GM21619 (cell line): ENCODE measurements at regions not wholly inside any gene's neighbourhood (a gene's known extent, or its start where the extent isn't known, plus 50 kb on each side); places are given as distances from the start of the nearest gene placed in this dataset.
A peak's percentile ranks its signal among the peaks of the same experiment; 100 is the strongest.
"Not testable (repeated sequence)": the region's sequence is repeated elsewhere in the genome, so short reads cannot be mapped to it uniquely, and the experiment has no call there.

Experiments
- ATAC-seq: cut with Tn5 transposase; IDR thresholded peaks from one replicate; pipeline ENCODE4 v1.9.1; 2021; ENCODE audit not compliant: unreplicated experiment

DNA sequence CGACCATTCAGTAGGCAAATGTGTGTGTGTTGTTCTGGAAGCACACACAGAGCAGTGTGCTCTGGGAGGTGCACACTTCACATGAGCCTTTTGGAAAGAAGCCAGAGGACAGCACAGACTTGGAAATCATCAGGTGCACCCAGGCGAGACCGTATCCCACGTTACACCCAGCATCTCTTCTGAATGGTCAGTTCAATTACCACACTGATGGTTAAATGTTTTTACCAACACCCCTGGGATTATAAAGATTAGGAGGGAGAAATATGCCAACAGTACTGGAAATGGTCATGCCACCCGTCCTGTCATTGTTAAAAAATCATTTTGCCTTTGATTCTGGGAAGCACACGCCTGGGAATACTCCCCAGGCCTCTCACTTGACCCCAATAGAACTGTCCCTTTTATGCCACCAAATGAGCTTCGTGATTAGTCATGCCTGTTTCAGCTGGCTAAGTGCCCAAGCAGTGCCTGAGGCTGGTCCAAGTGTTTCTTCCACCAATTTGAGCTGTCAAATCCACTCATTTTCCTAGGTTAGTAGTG is 183.7 kb downstream of the NRP2 start:
- no peak for ATAC-seq

DNA sequence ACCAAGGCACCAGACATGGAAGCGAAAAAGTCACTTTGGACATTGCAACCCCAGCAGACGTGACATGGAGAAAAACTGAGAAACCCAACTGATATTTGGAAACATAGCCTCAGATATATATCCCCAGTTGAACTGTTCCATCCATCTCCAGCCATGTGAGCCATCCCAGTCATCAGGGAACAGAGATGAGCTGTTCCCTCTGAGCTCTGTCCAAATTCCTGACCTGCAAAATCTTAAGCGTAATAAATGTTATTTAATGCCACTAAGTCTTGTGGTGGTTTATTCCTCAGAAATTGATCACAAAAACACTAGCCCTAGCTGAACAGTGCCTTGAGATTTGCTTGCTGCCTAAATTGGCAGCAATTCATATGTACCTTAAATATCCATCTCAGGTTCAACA is 182.8 kb downstream of the NRP2 start:
- no peak for ATAC-seq

DNA sequence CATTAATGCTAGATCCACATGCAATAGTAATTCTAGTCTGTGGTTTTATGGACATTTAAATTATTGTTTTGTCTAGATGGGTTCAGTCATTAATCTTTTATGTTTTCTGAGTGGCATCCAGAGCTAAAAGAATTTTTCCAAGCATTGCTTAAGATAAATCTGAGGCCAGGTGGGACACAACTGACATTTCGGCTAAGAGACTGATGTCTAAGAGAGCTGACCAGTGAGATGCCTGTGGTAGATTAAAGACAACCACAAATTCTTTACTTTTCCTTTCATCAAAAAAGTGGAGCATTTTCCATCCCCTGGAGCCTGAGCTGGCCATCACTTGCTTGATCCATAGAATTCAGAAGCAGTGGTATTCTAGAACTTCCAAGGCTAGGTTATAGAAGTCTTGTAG is 182.2 kb downstream of the NRP2 start:
- ATAC-seq = no peak

DNA sequence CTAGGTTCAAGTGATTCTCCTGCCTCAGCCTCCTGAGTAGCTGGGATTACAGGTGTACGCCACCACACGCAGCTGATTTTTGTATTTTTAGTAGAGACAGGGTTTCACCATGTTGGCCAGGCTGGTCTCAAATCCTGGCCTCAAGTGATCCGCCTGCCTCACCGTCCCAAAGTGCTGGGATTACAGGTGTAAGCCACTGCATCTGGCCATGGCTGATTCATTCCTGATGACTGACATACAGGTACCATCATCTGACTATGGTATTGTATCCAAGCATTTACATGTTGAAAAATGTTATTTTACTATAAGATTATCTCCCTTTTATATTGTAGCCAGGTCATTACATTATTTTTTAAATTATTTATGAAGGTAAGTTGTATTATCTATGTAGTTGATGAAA is 180.5 kb downstream of the NRP2 start:
- ATAC-seq = not testable (repeated sequence)

DNA sequence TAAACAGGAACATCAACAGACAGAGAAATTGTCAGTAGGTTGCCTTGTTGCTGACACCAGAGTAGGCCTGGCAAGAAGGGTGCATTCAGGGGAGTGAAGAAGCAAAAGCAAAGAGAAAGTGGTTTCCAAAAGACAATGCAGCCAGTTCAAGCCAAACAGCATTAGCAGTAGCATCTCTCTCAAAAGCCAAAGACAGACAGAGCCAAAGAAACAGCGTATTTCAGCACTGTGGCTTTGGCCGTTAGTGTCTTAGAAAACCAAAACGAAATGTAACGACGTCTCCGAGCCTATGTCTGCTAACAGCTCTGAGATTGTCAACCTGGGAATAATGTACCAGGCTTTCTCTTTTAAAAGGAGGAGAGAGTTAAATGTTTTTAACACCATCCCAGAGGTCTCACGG is 178.6 kb downstream of the NRP2 start:
- ATAC-seq = no peak

DNA sequence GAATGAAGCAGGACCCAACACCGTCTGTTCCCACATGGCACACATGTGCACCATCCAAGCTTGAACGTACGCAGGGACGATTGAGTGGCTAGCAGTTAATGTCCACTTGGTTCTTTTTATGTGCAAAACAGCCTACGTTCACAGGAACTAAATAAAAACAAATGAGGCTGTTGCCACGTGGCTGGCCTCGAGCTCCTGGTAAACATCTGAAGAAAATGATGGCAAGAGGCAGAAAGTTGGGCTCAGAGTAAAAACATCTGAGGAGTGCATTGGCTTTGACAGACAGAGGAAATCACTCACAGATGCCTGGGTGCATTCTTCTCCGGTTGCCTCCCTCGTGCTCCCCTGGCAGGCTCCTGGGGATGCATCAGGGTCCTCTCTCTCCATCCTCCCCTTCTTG is 177.9 kb downstream of the NRP2 start:
- no peak for ATAC-seq

DNA sequence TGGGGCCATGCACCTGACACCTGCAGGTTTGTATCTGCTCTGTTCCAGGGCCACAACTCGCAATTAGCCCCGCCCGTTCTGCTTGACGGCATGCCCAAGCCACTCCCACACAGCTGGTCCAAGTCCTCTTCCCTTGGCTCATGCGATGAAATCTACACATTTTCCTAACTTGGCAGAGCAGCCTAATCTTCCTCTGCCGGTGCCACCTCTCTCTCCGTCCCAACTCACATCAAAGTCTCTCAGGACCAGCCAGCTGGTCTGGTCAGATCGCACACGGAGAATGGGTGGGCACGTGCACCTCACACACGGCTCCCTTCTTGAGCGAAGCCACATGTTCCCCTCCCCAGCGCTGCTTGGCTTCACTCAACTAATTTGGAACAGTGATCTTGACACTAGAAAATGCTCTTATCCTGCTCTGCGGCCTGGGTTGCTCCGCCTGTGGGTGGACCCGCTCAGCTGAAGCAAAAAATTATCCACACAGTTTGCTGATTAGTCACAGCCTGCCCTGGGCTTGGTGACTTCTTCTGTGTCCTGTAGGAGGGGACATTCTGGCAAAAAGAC is 176.7 kb downstream of the NRP2 start:
- ATAC-seq = peak; percentile 44

DNA sequence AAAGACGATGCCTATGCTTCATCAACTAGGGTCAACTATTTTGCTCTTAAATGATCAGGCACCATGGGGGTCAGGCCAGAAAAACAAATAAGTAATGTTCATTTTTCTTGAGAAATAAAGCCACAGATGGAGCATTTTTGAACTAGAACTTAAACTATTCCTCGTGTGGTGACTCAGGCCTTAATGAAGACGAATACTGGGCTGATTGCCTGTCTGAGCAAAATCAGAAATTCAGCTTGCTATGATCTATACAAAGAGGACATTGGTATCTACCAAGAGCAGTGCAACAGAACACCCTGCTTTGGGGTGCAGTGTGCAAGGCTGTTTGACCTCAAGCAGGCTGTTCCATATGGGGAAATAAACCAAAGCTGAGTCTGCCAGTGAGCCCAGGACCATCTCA is 176.0 kb downstream of the NRP2 start:
- no peak for ATAC-seq

DNA sequence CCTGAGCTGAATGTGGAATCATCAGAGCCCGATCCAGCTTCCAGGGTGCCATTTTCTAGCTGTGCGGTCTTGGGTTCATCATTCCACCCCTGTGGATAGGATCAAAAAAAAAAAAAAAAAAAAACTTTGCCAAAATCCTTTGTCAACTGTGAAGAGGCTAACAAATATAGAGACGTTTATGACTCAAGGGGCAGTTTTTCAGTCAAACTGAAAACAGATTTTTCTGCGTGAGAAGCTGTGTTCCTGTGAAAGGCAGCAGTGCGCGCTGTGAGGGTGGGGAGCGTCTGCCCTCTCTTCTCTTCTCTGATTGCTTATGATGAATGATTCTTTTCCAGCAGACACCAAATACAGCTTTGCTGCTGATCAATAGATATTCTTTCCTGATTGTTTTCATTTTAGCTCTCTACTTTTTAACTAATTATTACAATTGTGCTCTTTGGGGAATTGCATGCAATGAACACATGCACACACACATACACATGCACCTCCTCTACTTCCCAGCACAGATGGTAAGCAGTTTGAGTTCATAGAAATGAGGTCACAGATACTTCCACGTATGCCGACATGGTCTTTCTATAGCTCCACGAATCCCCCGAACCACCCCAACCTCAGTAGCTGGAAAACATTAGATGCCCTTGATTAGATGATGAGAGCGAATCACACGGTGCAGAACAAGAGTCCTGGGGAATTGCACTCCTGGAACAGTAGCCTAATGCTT is 175.4 kb downstream of the NRP2 start:
- peak; percentile 76 for ATAC-seq

DNA sequence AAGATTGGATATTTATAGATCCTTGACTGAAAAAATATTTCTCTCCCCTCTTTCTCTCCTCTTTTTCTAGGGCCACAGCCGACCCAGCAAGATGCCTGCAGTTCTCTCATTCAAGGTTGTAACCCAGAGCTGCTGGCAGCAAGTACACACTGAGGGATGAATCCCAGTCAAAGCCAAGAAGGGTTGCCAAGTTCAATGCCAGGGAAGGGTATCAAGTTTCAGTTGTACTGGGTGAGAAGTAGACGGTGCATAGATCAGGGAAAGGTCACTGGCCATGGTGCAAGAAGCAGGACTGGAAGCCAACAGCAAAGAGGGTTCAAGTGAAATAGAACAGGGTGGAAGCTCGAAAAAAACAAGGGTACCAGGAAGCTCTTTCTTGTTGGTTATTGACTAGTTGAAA is 170.2 kb downstream of the NRP2 start:
- no peak for ATAC-seq

DNA sequence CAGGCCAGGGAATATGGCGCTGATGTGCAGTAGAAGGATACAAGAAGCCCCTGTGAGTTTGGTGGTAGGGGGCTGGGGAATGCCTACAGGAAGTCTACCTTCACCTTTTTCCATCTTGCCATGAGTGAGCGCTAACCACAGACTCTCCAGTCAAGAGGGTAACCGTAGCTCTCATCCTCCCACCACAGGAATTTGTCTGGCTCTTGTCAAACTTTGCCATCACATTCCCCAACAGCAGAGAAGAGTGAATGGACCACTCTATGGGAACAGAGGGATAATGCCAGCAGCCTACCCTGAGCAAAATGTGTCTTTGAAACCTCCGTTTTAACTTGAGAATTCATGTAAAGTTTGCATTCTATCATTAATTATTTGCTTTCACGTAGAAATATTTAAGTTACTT is 168.3 kb downstream of the NRP2 start:
- no peak for ATAC-seq

DNA sequence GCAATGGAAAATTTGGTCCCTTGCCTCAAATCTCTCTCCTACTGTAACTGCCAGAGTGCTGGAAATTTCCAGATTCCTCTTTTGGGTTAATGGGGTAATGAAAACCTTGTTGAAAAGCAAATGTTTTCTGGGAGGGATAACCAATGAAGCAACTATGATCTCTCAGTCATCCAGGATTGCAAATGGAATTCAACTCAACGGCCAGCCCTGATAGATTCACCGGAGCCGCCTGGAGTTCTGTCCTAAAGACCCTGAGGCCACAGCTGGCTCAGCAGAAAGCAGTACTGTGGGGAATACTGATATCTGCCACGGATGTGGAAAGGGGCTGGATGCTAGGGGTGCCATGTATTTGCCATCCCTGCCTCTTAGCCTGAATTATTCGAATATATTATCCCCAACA is 167.8 kb downstream of the NRP2 start:
- ATAC-seq = no peak

DNA sequence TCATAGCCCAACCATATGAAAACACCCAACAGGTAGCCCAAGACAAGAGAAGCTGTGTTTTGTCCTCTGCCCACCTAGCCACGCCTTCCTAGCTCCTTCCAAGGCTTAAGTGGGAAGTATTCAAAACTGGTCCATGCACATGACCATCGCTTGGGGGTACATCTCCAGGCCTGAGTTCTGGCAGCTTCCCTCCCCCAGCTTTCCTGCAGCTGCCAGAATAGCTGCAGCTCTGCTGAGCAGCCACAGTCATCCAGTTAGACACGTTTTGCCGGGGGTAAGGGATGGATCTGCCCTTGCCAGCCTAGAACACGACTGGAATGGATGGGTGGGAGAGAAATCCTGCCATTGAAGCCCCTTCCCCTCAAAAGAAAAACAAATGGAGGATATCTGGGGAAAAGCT is 166.8 kb downstream of the NRP2 start:
- no peak for ATAC-seq

DNA sequence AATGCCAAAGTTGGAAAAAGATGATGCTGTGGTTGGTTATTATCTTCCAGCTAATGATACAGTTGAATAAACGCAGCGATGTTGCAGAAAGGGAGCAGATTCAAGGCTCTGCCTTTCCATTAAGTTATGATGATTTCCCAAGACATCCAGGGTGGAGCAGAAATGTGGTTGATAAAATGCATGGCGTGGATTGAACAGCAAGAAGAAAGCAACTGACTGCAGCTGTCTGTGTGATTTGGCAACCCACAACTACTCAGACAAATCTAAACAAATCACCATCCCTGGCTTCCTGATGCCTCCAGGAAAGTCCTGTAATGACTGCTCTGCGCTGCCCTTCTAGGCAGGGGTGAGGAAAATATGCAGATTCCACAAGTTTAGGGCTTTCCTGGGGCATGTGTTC is 166.3 kb downstream of the NRP2 start:
- no peak for ATAC-seq
